ENCODE measurements at regions not wholly inside any gene's neighbourhood (a gene's known extent, or its start where the extent isn't known, plus 50 kb on each side); places are given as distances from the start of the nearest gene placed in this dataset.

DNA sequence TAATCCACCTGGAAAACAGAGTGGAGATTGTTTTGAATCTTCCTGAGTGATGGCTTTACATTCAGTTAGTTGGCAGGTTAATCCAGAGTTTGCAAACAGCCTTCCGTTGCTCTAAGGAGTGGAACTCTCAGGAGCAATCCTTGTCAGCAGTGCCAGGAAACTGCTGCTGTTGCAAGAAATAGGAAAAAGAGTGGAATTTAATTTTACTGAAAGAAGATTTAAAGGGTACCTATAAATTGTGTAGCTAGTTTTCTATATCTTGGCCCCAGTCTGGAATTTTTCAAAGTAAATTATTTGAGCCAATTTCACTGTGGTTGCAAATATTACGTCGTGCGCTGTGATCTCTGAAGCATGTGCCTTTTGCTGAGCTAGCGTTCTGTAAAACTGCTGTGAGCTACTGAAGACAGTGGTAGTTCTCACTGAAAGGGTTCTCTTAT is 55.5 kb upstream of the SLC5A12 start:
- Histone ChIP-seq H3K4me1 (no peaks in the 10 kb centered on the region), H3K27me3 (no peaks in the 10 kb centered on the region), H3K4me3 (no peak overlapping the region), H3K36me3 (replicated peaks in 1 of 2; ENCODE audit: insufficient read depth in 1 of 2, low read depth in 2 of 2) (no peaks in the 10 kb centered on the region), H3K27ac (no peak overlapping the region), H3K9me3 (no peaks in the 10 kb centered on the region)
- 64 to 76% methylated on average over 5 of the region's 5 CpGs for WGBS, 2 donors
- TF ChIP-seq, protein P1, sequence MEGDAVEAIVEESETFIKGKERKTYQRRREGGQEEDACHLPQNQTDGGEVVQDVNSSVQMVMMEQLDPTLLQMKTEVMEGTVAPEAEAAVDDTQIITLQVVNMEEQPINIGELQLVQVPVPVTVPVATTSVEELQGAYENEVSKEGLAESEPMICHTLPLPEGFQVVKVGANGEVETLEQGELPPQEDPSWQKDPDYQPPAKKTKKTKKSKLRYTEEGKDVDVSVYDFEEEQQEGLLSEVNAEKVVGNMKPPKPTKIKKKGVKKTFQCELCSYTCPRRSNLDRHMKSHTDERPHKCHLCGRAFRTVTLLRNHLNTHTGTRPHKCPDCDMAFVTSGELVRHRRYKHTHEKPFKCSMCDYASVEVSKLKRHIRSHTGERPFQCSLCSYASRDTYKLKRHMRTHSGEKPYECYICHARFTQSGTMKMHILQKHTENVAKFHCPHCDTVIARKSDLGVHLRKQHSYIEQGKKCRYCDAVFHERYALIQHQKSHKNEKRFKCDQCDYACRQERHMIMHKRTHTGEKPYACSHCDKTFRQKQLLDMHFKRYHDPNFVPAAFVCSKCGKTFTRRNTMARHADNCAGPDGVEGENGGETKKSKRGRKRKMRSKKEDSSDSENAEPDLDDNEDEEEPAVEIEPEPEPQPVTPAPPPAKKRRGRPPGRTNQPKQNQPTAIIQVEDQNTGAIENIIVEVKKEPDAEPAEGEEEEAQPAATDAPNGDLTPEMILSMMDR (IDR thresholded peaks at IDR 0.05), result no peak
- TF ChIP-seq POLR2A (IDR thresholded peaks at IDR 0.05), result no peak
- intact Hi-C loops (cut with DNase I), result no loop called here
- ATAC-seq, result no peak
- no peak for DNase-seq

DNA sequence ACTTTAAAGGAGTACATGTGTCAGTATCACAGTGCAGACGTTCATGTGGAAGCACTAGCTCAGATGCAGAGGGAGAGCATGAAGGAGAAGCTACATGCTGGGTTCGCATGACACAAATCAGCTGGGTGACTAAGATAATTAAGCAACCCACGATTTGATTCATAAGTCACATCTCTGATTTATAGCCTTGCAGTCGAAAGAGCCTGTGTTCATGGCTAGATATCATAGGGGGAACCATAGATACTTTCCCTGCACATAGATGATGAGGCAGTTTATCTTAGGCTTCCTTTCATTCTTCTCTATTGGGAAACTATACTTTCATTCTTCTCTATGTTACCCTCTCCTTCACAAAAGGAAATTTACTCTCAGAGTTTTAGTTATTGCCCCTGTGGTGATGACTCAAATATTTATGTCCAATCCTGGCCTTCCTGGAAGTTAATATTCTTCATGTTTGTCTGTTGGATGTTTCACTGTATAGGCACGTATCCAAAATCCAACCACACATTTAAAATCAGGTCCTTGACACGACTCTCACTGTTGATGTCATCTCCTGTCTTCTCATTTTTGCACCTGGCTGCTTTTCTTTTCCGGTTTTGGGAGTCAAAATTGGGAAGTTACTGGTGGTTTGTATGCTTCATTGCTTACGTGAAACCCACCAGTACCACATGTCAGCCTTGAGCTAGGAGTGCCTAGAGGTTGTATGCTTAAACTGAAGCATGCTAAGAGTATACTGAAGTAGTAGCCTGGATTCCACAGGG is 56.3 kb upstream of the SLC5A12 start:
- Histone ChIP-seq H3K9me3 (no peaks in the 10 kb centered on the region), H3K36me3 (replicated peaks in 1 of 2; ENCODE audit: insufficient read depth in 1 of 2, low read depth in 2 of 2) (no peaks in the 10 kb centered on the region), H3K27me3 (no peaks in the 10 kb centered on the region), H3K4me1 (no peaks in the 10 kb centered on the region), H3K27ac (no peak overlapping the region), H3K4me3 (no peak overlapping the region)
- intact Hi-C loops (cut with DNase I), result no loop called here
- ATAC-seq (no peak), DNase-seq (no peak)
- WGBS, 2 donors, result 60 to 62% methylated on average over 8 of the region's 8 CpGs
- TF ChIP-seq, protein P1 (IDR thresholded peaks at IDR 0.05), result no peak
- no peak for TF ChIP-seq POLR2A (IDR thresholded peaks at IDR 0.05)

DNA sequence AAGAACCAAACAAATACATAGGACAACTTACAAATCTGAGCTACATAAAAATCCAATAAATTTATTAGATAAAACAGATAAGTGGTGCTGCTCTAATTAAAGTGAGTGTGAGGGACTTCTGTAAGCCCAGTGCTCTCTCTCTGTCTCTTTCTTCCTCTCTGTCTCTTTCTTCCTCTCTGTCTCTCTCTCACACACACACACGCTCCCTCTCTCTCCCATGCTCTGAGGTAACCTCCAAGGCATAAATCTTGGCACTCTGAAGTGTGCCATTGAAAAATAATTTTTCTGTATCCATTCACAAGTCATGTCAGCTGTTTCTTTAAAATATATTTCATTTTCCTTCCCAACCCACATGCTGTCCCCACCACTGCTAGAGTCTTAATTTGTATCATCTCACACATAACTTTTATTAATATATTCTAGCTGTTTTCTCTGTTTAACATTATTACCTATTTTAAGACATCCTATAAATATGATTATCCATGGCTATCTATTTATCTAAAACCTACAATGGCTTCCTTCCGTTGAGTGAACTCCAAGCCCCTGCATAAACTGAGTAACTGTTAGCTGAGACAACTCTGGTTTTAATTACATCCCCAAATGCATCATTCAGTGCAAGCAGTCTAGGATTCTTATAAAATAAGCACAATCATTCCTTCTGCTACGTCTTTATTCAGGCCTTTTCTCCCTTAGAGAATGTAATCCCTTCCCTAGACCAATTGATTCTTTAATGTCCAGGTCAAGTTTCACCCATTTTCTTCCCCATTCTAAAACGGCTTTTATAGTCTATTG is 57.4 kb upstream of the SLC5A12 start:
- Histone ChIP-seq H3K9me3 (peaks cover 0 to 5% (median 0%) of the 10 kb centered on the region in 3 donors), H3K27ac (no peak overlapping the region), H3K4me3 (no peak overlapping the region), H3K4me1 (no peaks in the 10 kb centered on the region), H3K27me3 (no peaks in the 10 kb centered on the region), H3K36me3 (replicated peaks in 1 of 2; ENCODE audit: insufficient read depth in 1 of 2, low read depth in 2 of 2) (no peaks in the 10 kb centered on the region)
- intact Hi-C loops (cut with DNase I), result no loop called here
- ATAC-seq (no peak), DNase-seq (no peak)
- no peak for TF ChIP-seq POLR2A (IDR thresholded peaks at IDR 0.05)
- TF ChIP-seq, protein P1 (IDR thresholded peaks at IDR 0.05), result no peak
- WGBS, 2 donors, result 79 to 81% methylated on average over 4 of the region's 4 CpGs

DNA sequence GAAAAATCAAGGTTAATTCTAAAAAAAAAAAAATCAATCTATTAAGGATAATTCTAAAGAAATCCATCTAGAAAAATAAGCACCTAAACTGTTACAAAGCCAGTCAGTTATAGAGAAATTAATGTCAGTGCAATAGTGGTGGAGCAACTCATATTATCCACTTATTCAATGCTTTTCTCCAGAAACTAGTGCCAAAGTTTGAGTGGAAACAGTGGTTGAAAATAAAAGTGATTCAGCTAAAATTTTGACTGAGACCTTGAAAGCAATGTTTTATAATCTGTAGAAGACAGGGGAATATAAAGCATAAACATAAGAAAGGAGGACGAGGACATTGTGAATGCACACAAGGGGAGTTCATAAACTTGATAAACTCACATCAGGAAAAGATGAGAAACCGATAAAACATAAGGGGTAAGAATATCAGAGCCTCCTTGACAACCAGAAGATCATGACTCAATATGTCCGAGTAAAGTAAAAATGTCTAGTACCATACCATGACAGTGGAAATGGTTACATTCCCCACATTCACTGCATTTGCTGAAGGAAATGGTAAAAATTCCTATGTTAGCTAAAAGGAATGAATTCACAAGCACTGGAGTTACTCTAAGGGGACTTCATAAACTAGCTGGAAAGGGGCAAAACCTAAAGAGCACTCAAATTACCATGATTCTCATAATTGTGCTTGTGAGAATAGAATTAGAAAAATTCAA is 58.7 kb upstream of the SLC5A12 start:
- Histone ChIP-seq H3K4me3 (no peak overlapping the region), H3K27me3 (no peaks in the 10 kb centered on the region), H3K4me1 (no peaks in the 10 kb centered on the region), H3K36me3 (replicated peaks in 1 of 2; ENCODE audit: insufficient read depth in 1 of 2, low read depth in 2 of 2) (no peaks in the 10 kb centered on the region), H3K27ac (no peak overlapping the region), H3K9me3 (peaks cover 0 to 8% (median 0%) of the 10 kb centered on the region in 3 donors)
- WGBS, 2 donors, result 85 to 87% methylated on average over 3 of the region's 3 CpGs
- DNase-seq (no peak), ATAC-seq (no peak)
- TF ChIP-seq, protein P1 (IDR thresholded peaks at IDR 0.05), result no peak
- no peak for TF ChIP-seq POLR2A (IDR thresholded peaks at IDR 0.05)
- intact Hi-C loops (cut with DNase I), result no loop called here

Measured in body of pancreas (tissue), 4 donors.